Activated T-cell treated with anti-CD3 and anti-CD28 coated beads for 4 hours (primary cell): ENCODE measurements at regions not wholly inside any gene's neighbourhood (a gene's known extent, or its start where the extent isn't known, plus 50 kb on each side); places are given as distances from the start of the nearest gene placed in this dataset.
"Not testable (repeated sequence)": the region's sequence is repeated elsewhere in the genome, so short reads cannot be mapped to it uniquely, and the experiment has no call there.

ENCODE experiments used
- DNase-seq: peaks from one replicate; pipeline ENCODE4 v3.0.0-alpha.2; 2020

DNA sequence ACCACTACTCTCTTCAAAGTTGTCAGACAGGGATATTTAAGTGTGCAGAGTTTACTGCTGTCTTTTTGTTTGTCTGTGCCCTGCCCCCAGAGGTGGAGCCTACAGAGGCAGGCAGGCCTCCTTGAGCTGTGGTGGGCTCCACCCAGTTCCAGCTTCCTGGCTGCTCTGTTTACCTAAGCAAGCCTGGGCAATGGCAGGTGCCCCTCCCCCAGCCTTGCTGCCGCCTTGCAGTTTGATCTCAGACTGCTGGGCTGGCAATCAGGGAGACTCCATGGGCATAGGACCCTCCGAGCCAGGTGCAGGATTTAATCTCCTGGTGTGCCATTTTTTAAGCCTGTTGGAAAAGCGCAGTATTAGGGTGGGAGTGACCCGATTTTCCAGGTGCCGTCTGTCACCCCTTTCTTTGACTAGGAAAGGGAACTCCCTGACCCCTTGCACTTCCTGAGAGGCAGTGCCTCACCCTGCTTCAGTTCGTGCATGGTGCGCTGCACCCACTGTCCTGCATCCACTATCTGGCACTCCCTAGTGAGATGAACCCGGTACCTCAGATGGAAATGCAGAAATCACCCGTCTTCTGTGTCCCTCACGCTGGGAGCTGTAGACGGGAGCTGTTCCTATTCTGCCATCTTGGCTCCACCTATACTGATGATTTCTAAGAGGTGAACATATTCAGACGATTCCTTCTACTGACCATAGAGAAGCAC lies 167.6 kb downstream of the CXXC4 start:
- not testable (repeated sequence) for DNase-seq

DNA sequence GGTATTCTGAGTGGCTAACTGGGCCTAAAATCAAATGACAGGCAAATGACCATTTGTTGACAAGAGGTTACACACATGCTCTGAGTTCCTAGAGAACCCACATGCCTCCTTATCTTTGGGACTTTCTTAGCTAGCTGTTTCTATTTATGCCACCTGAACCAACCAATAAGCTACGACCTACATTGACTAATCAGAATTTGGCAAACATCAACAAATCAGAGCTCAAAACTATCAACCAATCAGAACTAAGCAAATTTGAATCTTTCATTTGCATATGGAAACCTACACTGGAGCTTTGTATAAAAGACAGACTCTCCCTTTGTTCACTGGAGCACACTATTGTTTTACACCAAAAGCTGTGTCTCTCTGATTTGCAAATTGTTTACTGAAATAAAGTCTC lies 192.0 kb downstream of the CXXC4 start:
- no peak for DNase-seq

DNA sequence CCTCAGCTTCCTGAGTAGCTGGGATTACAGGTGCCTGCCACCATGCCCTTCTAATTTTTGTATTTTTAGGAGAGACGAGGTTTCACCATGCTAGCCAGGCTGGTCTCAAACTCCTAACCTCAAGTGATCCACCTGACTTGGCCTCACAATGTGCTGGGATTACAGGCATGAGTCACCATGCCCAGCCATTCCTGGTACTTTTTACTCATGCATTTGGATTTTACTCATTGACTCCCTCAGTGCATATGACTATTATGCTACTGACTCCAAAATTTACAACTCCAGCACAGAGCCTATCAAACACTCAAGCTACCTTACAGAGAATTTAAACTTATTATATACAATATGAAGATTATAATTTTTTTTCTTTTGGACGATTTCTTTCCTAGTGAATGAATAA lies 199.9 kb downstream of the CXXC4 start:
- no peak for DNase-seq

- no peak for DNase-seq
Measured at GRCh38 chr4:104286867-104287266, 207.8 kb downstream of the CXXC4 start.

- no peak for DNase-seq
Measured at GRCh38 chr4:104283303-104283702, 211.4 kb downstream of the CXXC4 start.

- no peak for DNase-seq
Measured at GRCh38 chr4:104279744-104280143, 214.9 kb downstream of the CXXC4 start.

DNA sequence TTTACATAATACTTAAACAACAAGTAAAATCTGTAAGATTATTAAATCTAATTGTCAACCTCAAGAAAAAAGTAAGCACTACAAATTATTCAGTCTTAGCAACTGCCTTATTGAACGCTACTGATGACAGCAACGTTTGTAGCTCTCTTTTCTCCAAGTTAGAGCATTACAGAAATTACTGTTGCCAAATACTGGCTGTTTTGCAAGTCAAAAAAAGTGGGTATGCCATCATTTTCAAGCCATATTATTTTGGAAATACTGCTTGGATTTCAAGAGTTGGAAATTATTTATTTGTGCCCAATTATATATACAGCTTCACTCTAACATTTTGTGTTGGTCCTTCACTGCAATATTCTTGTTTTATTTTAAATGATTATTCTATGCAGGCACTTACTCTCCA lies 221.7 kb downstream of the CXXC4 start:
- DNase-seq, result no peak

DNA sequence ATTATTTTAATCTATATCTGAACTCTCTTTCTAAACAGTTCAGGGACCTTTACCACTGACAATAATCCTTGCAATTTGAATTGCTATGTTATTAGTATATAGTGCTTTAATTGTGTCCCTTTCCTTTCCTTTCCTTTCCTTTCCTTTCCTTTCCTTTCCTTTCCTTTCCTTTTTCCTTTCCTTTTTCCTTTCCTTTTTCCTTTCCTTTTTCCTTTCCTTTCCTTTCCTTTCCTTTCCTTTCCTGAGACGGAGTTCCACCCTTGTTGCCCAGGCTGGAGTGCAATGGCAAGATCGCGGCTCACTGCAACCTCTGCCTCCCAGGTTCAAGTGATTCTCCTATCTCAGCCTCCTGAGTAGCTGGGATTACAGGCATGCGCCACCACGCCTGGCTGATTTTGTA lies 225.1 kb downstream of the CXXC4 start:
- DNase-seq, result not testable (repeated sequence)

- no peak for DNase-seq
Measured at GRCh38 chr4:104263100-104263499, 231.6 kb downstream of the CXXC4 start.

GRCh38 chr4:104262678-104263077 lies 232.0 kb downstream of the CXXC4 start:
- no peak for DNase-seq

DNA sequence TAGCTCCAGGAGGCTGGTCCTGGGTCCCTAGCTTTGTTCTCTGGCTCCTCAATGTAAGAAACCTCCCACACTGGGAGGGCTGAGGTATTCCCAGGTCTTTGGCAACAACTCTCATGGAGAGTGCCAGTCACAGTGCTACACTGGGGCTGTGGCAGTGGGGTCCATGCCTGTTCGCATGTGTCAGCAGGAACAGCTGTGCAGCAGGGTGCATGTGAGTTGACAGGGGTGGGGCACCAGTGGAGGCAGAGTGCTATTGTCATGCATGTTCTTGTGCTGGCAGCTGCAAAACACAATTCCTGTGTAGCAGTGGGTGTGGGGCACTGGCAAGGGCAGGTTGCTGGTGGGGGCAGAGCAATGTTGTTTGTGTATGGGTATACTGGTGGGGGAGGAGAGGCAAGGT lies 246.0 kb downstream of the CXXC4 start:
- no peak for DNase-seq

DNA sequence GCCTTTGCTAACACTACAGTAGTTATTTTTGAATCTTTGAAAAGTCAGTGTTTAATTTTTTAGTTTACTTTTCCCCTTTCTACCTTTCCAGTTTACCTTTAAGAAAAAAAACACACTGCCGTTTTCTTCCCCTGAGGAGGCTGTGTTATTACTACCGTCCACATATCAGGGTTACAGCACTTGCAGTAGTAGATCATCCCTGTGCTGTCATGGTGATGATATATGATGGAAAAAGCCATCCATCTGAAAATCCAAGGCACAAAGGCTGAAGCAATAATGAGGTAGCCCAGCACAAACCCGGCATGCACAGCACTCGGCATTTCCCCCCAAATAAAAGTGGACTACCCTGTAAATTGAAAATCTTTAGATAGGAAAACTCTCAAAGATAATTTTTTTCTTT lies 258.7 kb downstream of the CXXC4 start:
- DNase-seq, result no peak

DNA sequence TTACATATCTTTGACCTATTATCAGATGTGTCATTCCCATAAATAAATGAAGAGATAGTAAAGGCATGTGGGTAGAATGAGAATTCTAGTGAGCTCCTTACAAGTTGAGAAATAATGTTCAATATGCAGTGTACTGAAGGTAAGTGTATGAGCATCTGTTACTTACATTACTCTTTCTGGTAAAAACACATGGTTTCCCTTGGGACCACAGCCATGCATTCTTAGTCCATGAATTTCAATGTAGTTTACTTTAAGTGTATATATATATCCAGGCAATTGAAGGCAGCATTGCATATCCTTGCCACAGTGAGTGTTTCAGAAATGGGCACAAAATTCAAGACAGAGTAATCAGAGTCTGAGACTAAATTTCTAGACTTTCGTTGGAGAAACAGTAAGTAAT lies 277.2 kb downstream of the CXXC4 start:
- DNase-seq, result no peak

GRCh38 chr4:104211657-104212056 lies 283.0 kb downstream of the CXXC4 start:
- DNase-seq, result no peak

DNA sequence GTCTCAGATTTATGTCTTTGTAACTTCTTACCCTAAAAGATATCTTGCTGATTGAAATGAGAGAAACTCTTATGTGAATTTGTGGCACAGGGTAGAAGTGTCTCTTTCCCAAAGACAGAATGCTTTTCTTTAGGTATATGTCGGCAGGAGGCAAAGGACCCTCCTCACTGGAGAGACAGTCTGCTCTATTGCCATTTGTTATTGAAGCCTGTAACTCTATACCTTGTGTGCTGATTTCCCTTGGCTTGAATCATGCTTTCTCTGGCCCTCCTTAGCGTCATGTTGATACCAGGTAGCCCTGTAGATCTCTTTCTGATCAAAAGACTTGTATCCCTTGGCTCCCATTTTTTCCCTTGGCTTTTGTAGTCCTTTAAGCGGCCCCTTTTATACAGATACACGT lies 284.3 kb downstream of the CXXC4 start:
- DNase-seq, result no peak

DNA sequence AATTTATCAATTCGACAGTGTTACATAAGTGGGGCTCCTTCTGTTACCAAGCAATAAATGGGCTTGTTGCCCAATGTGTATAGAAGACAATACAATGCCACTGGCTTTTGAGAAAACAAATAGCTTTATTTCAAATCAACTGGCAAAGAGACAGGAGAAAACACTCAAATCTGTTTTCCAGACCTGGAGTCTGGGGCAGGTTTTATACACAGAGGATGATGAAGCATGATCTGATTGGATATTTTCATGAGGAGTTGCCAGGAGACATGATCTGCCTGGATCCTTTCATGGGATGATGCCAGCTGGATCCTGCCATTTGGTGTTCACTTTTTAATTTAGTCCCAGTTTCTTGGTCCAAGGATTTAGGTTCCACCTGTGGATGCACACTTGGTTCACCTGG lies 287.9 kb downstream of the CXXC4 start:
- DNase-seq, result no peak

GRCh38 chr4:104205116-104205515 lies 289.6 kb downstream of the CXXC4 start:
- DNase-seq, result no peak

- DNase-seq, result no peak
Measured at GRCh38 chr4:104188301-104188700, 306.4 kb downstream of the CXXC4 start.

DNA sequence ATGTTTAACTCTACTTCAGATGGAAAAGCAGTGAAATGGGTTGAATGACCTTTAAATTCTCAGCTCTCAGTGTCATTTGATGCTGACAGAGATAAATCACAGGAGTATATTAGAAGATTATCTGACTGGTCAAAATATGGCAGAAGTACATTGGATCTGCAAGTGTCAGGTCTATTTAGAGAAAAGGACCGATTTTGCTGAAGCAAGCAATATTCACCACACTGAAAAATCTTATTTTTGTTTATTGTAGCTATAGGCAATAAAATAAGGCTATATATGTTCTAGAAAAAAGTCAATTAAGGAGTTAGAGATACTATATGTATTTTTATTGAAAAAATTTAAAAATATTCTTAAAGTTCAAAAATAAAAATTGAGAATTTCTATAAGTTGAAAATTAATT lies 325.3 kb downstream of the CXXC4 start:
- DNase-seq, result no peak

GRCh38 chr4:104166749-104167148 lies 327.9 kb downstream of the CXXC4 start:
- no peak for DNase-seq

- DNase-seq, result no peak
Measured at GRCh38 chr4:104163820-104164219, 330.9 kb downstream of the CXXC4 start.

GRCh38 chr4:104146048-104146447 lies 348.6 kb downstream of the CXXC4 start:
- DNase-seq, result no peak

DNA sequence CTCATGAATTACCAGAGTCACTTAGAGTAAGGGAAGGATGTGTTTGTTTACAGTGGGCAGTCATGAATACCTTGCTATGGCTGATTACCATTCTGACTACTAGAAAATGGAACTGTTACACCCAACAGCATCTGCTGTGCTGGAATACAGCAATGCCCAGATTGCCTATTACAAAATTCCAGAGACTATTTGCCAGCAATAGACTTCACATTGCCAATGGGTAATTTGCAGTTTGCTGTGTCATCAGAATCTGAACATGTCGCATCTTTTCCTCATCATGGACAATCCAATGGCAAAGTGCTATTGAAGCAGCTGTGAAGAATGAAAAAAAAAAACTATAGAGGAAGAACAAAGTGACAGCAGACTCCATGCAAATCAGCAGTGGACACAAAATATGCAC lies 356.6 kb downstream of the CXXC4 start:
- DNase-seq, result no peak

- DNase-seq, result no peak
Measured at GRCh38 chr4:104129243-104129642, 365.5 kb downstream of the CXXC4 start.

- DNase-seq, result no peak
Measured at GRCh38 chr4:104128850-104129213, 365.9 kb downstream of the CXXC4 start.
